ENCODE measurements at regions not wholly inside any gene's neighbourhood (a gene's known extent, or its start where the extent isn't known, plus 50 kb on each side); places are given as distances from the start of the nearest gene placed in this dataset.

- H3K27ac ChIP-seq = no peak overlapping the region
- no peaks in the 10 kb centered on the region for H3K9me3 ChIP-seq
- H3K27me3 ChIP-seq = no peaks in the 10 kb centered on the region
- intact Hi-C loops (cut with DNase I) = no loop called here
- no peaks in the 10 kb centered on the region for H3K4me1 ChIP-seq
- H3K4me3 ChIP-seq = no peak overlapping the region
- no peak for TF ChIP-seq CTCF (IDR thresholded peaks at IDR 0.05)
- DNase-seq (ENCODE audit: low spot score in 2 of 2) = no peak
- no peaks in the 10 kb centered on the region for H3K36me3 ChIP-seq
These were observed 261.7 kb upstream of the IRX3 start for GRCh38 chr16:54548281-54548680.

GRCh38 chr16:54547052-54547451 lies 260.5 kb upstream of the IRX3 start:
- no peak for DNase-seq (ENCODE audit: low spot score in 2 of 2)
- Histone ChIP-seq H3K4me3 (no peak overlapping the region), H3K9me3 (no peaks in the 10 kb centered on the region), H3K36me3 (no peaks in the 10 kb centered on the region), H3K27ac (no peak overlapping the region), H3K27me3 (no peaks in the 10 kb centered on the region), H3K4me1 (no peaks in the 10 kb centered on the region)
- intact Hi-C loops (cut with DNase I) = no loop called here
- TF ChIP-seq CTCF (IDR thresholded peaks at IDR 0.05) = no peak

GRCh38 chr16:54546521-54546920 lies 259.9 kb upstream of the IRX3 start:
- Histone ChIP-seq H3K36me3 (no peaks in the 10 kb centered on the region), H3K9me3 (no peaks in the 10 kb centered on the region), H3K27me3 (no peaks in the 10 kb centered on the region), H3K4me1 (no peaks in the 10 kb centered on the region), H3K4me3 (no peak overlapping the region), H3K27ac (no peak overlapping the region)
- TF ChIP-seq CTCF (IDR thresholded peaks at IDR 0.05) = no peak
- intact Hi-C loops (cut with DNase I) = no loop called here
- no peak for DNase-seq (ENCODE audit: low spot score in 2 of 2)

GRCh38 chr16:54545854-54546511 lies 259.4 kb upstream of the IRX3 start:
- Histone ChIP-seq H3K4me1 (no peaks in the 10 kb centered on the region), H3K27ac (no peak overlapping the region), H3K27me3 (peaks cover 2% of the 10 kb centered on the region), H3K36me3 (no peaks in the 10 kb centered on the region), H3K4me3 (no peak overlapping the region), H3K9me3 (no peaks in the 10 kb centered on the region)
- intact Hi-C loops (cut with DNase I) = no loop called here
- DNase-seq (ENCODE audit: low spot score in 2 of 2) = no peak
- no peak for TF ChIP-seq CTCF (IDR thresholded peaks at IDR 0.05)

GRCh38 chr16:54544553-54545180 lies 258.1 kb upstream of the IRX3 start:
- H3K27ac ChIP-seq = no peak overlapping the region
- H3K9me3 ChIP-seq = no peaks in the 10 kb centered on the region
- no peak for DNase-seq (ENCODE audit: low spot score in 2 of 2)
- no peaks in the 10 kb centered on the region for H3K36me3 ChIP-seq
- no peak overlapping the region for H3K4me3 ChIP-seq
- intact Hi-C loops (cut with DNase I) = no loop called here
- H3K27me3 ChIP-seq = peaks cover 5% of the 10 kb centered on the region
- no peak for TF ChIP-seq CTCF (IDR thresholded peaks at IDR 0.05)
- H3K4me1 ChIP-seq = no peaks in the 10 kb centered on the region
